ENCODE measurements at regions not wholly inside any gene's neighbourhood (a gene's known extent, or its start where the extent isn't known, plus 50 kb on each side); places are given as distances from the start of the nearest gene placed in this dataset.

DNA sequence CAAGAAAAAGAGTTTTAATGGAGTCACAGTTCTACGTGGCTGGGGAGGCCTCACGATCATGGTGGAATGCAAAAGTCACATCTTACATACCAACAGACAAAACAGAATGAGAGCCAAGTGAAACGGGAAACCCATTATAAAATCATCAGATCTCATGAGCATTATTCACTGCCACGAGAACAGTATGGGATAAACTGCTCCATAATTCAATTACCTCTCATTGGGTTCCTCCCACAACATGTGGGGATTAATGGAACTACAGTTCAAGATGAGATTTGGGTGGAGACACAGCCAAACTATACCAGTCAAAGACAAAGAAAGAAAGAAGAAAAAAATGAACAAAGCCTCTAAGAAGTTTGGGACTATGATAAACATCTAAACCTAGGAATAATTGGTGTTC lies 158.9 kb downstream of the GC start:
- H3K27ac Mint-ChIP-seq, result no peak overlapping the region
- H3K4me3 Mint-ChIP-seq, result no peak overlapping the region
- no peak overlapping the region for H3K4me3 ChIP-seq (ENCODE audit: low read length)
- H3K9me3 Mint-ChIP-seq, result peaks cover 12 to 53% (median 39%) of the 10 kb centered on the region in 5 donors
- H3K27me3 ChIP-seq (ENCODE audit: insufficient read depth, low read length, poor library complexity, severe bottlenecking), result no peaks in the 10 kb centered on the region
- ChIA-PET POLR2A (no interaction called here), CTCF (no interaction called here)
- H3K36me3 ChIP-seq (ENCODE audit: insufficient read depth, low read length), result no peaks in the 10 kb centered on the region
- no peaks in the 10 kb centered on the region for H3K4me1 Mint-ChIP-seq
- peaks cover 8 to 15% of the 10 kb centered on the region in 2 donors for H3K27me3 Mint-ChIP-seq
- DNase-seq, result no peak
- peaks cover 0 to 15% (median 0%) of the 10 kb centered on the region in 3 donors for H3K36me3 Mint-ChIP-seq
- H3K4me1 ChIP-seq (ENCODE audit: insufficient read depth, low read length), result no peaks in the 10 kb centered on the region
- H3K27ac ChIP-seq (ENCODE audit: low read depth, low read length), result no peak overlapping the region
- no peaks in the 10 kb centered on the region for H3K9me3 ChIP-seq (ENCODE audit: low read length)
